HEK293 (cell line): ENCODE measurements at regions not wholly inside any gene's neighbourhood (a gene's known extent, or its start where the extent isn't known, plus 50 kb on each side); places are given as distances from the start of the nearest gene placed in this dataset.

Experiments
- ZNF112 ChIP-seq: fragments of 450-650 bp; formaldehyde crosslinking; IDR thresholded peaks from 2 replicates; pipeline ENCODE4 v1.5.0; 2017; ENCODE audit warnings: missing biosample characterization, missing genetic modification characterization
- ZNF324 ChIP-seq: fragments of 450-650 bp; formaldehyde crosslinking; IDR thresholded peaks from 2 replicates; pipeline ENCODE4 v1.5.1; 2016; ENCODE audit warnings: missing biosample characterization, missing genetic modification characterization
- ZNF335 ChIP-seq: fragments of 450-650 bp; formaldehyde crosslinking; conservative IDR thresholded peaks from 2 replicates; pipeline ENCODE4 v1.5.1; 2016; ENCODE audit warnings: missing biosample characterization, missing genetic modification characterization
- ZNF394 ChIP-seq: fragments of 450-650 bp; formaldehyde crosslinking; IDR thresholded peaks from 2 replicates; pipeline ENCODE4 v1.5.1; 2016; ENCODE audit warnings: missing biosample characterization, missing genetic modification characterization, mild to moderate bottlenecking, moderate library complexity, borderline replicate concordance
- ZNF529 ChIP-seq: fragments of 450-650 bp; formaldehyde crosslinking; IDR thresholded peaks from 2 replicates; pipeline ENCODE4 v1.5.1; 2017; ENCODE audit warnings: missing genetic modification characterization, missing biosample characterization; ENCODE audit not compliant: insufficient replicate concordance
- ZNF624 ChIP-seq: fragments of 450-650 bp; formaldehyde crosslinking; IDR thresholded peaks from 2 replicates; pipeline ENCODE4 v1.5.1; 2017; ENCODE audit warnings: missing biosample characterization, missing genetic modification characterization
- ZNF660 ChIP-seq: fragments of 450-650 bp; IDR thresholded peaks from 2 replicates; pipeline ENCODE4 v1.5.1; 2018; ENCODE audit warnings: missing biosample characterization, mild to moderate bottlenecking, missing genetic modification characterization
- ZNF776 ChIP-seq: fragments of 450-650 bp; formaldehyde crosslinking; IDR thresholded peaks from 2 replicates; pipeline ENCODE4 v1.5.0; 2017; ENCODE audit warnings: missing biosample characterization, missing genetic modification characterization, borderline replicate concordance
- TF ChIP-seq, protein P1 (sequence below): fragments of 450-650 bp; formaldehyde crosslinking; IDR thresholded peaks from 2 replicates; pipeline ENCODE4 v1.5.1; 2016; ENCODE audit warnings: missing biosample characterization, missing genetic modification characterization
- TF ChIP-seq, protein P2 (sequence below): fragments of 450-650 bp; formaldehyde crosslinking; IDR thresholded peaks from 2 replicates; pipeline ENCODE4 v1.5.1; 2016; ENCODE audit warnings: missing biosample characterization, missing genetic modification characterization, low read depth

DNA sequence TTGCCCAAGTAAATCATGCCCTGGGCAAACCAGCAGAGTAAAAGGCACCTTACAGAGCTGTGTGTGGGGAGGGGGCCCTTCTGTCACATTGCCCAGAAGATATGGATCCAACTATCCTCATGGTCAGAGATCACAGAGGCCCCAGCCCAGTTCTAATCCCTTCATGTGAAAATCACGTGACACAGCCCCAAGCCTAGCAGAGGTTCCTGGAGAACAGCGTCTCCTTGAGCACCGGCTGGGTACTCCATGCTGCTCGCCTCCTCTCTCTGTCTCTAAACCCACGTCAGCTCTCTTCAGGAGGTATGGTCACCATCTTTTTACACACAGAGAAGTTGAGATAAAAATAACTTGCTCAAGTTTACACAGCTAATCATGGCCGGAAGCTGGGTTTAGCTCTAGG lies 230.2 kb downstream of the ANKRD60 start:
- TF ChIP-seq ZNF776 (tag by site-specific recombination): no peak
- no peak for TF ChIP-seq ZNF529 (tag by site-specific recombination)
- TF ChIP-seq, protein P1, sequence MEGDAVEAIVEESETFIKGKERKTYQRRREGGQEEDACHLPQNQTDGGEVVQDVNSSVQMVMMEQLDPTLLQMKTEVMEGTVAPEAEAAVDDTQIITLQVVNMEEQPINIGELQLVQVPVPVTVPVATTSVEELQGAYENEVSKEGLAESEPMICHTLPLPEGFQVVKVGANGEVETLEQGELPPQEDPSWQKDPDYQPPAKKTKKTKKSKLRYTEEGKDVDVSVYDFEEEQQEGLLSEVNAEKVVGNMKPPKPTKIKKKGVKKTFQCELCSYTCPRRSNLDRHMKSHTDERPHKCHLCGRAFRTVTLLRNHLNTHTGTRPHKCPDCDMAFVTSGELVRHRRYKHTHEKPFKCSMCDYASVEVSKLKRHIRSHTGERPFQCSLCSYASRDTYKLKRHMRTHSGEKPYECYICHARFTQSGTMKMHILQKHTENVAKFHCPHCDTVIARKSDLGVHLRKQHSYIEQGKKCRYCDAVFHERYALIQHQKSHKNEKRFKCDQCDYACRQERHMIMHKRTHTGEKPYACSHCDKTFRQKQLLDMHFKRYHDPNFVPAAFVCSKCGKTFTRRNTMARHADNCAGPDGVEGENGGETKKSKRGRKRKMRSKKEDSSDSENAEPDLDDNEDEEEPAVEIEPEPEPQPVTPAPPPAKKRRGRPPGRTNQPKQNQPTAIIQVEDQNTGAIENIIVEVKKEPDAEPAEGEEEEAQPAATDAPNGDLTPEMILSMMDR (tag by site-specific recombination): no peak
- no peak for TF ChIP-seq ZNF624 (tag by site-specific recombination)
- TF ChIP-seq ZNF112: no peak
- no peak for TF ChIP-seq ZNF324 (tag by site-specific recombination)
- TF ChIP-seq, protein P2, sequence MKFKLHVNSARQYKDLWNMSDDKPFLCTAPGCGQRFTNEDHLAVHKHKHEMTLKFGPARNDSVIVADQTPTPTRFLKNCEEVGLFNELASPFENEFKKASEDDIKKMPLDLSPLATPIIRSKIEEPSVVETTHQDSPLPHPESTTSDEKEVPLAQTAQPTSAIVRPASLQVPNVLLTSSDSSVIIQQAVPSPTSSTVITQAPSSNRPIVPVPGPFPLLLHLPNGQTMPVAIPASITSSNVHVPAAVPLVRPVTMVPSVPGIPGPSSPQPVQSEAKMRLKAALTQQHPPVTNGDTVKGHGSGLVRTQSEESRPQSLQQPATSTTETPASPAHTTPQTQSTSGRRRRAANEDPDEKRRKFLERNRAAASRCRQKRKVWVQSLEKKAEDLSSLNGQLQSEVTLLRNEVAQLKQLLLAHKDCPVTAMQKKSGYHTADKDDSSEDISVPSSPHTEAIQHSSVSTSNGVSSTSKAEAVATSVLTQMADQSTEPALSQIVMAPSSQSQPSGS (tag by site-specific recombination): no peak
- no peak for TF ChIP-seq ZNF394
- TF ChIP-seq ZNF660 (tag by site-specific recombination): no peak
- no peak for TF ChIP-seq ZNF335 (tag by site-specific recombination)
